ENCODE measurements at regions not wholly inside any gene's neighbourhood (a gene's known extent, or its start where the extent isn't known, plus 50 kb on each side); places are given as distances from the start of the nearest gene placed in this dataset.

DNA sequence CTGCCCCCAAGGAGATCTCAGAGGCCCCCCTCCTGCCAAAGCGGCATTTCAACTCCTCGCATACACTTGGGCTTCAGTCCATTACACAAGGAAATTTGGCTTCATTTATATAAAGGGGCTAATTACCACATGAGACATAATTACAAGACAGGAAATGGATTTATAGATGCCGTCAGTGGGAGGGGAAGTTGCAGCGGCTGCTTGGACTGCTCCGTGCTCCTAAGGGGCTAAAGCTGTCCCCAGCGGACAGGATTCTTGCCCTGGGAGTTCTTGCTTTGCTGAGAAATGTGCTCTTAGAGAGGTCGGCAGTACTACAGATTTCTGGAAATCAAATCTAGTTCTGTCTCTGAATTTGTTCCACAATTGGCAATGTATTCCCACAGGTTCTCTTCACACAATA is 57.2 kb upstream of the NLK start:
- no peaks in the 10 kb centered on the region for H3K36me3 ChIP-seq (ENCODE audit: control insufficient read depth in 1 of 2, insufficient read depth in 2 of 2, low read length in 2 of 2)
- no peaks in the 10 kb centered on the region for H3K27me3 ChIP-seq (ENCODE audit: low read depth, low read length)
- no peaks in the 10 kb centered on the region for H3K9me3 ChIP-seq (ENCODE audit: control insufficient read depth in 1 of 2, low read length in 2 of 2)
- H3K4me1 ChIP-seq (ENCODE audit: control insufficient read depth in 1 of 2, insufficient read depth in 2 of 2, low read length in 2 of 2), result no peaks in the 10 kb centered on the region
- no peak overlapping the region for H3K27ac ChIP-seq (ENCODE audit: low read length)
- H3K4me3 ChIP-seq (ENCODE audit: low read depth in 1 of 2, low read length in 2 of 2), result no peak overlapping the region

DNA sequence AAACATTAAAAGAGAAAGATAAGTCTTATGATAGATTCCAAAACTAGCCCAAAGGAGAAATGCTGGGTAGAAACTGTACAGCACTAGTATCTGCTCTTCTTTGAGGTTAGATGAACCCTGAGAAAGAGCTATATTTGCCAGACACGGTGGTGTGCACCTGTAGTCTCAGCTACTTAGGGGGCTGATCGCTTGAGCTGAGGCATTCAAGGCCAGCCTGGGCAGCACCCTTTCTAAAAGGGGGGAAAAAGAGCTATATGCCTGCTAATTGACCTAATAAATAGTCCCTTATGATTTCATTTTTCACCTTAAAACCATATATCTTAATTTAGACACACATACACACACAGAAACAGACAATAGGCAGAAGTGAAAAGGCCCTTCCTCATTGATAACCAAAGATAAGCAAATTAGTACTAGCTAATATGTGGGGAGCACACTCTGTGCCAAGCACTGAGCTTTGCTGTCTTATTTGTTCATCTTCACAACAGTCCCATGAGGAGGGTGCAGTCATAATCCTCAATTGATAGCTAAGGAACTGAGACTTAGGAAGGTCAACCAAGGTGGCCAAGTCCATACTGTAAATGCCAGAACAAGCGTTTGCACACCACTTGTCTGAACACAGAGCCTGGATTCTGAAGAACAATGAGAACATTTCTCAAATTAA is 56.6 kb upstream of the NLK start:
- Histone ChIP-seq H3K27me3 (ENCODE audit: low read depth, low read length) (no peaks in the 10 kb centered on the region), H3K27ac (ENCODE audit: low read length) (no peak overlapping the region), H3K9me3 (ENCODE audit: control insufficient read depth in 1 of 2, low read length in 2 of 2) (no peaks in the 10 kb centered on the region), H3K36me3 (ENCODE audit: control insufficient read depth in 1 of 2, insufficient read depth in 2 of 2, low read length in 2 of 2) (no peaks in the 10 kb centered on the region), H3K4me3 (ENCODE audit: low read depth in 1 of 2, low read length in 2 of 2) (no peak overlapping the region), H3K4me1 (ENCODE audit: control insufficient read depth in 1 of 2, insufficient read depth in 2 of 2, low read length in 2 of 2) (no peaks in the 10 kb centered on the region)

DNA sequence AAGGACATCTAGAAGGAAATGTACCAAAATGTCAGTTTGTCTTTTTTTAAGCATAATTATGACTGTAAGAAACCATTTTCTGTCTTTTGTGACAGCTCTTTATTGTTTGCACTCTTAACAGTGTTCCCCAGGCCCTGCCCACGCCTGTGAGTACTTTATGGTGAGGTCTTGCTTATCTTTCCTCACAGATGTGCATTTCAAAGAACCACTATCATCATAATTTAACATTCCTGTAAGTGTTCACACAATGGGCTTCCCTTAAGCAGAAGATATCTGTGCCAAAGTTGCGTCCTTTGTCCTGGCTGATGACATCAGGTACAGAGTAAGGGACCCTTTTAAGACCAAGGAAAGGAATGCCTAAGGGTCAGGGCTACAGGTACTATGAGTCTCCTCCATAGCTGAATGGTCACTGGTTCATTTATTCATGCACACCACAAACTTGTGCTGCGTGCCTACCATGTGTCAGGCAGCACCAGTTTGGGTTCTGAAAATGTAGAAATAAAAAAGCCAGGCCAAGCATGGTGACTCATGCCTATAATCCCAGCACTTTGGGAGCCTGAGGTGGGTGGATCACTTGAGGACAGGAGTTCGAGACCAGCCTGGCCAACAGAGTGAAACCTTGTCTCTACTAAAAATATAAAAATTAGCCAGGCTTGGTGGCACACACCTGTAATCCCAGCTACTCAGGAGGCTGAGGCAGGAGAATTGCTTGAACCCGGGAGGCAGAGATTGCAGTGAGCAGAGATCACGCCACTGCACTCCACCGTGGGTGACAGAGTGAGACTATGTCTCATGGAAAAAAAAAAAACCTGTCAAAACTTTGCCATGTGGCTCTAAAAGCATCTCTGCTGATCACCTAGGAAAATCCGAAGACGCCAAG is 55.4 kb upstream of the NLK start:
- Histone ChIP-seq H3K9me3 (ENCODE audit: control insufficient read depth in 1 of 2, low read length in 2 of 2) (no peaks in the 10 kb centered on the region), H3K4me1 (ENCODE audit: control insufficient read depth in 1 of 2, insufficient read depth in 2 of 2, low read length in 2 of 2) (no peaks in the 10 kb centered on the region), H3K27ac (ENCODE audit: low read length) (no peak overlapping the region), H3K27me3 (ENCODE audit: low read depth, low read length) (no peaks in the 10 kb centered on the region), H3K36me3 (ENCODE audit: control insufficient read depth in 1 of 2, insufficient read depth in 2 of 2, low read length in 2 of 2) (no peaks in the 10 kb centered on the region), H3K4me3 (ENCODE audit: low read depth in 1 of 2, low read length in 2 of 2) (no peak overlapping the region)

DNA sequence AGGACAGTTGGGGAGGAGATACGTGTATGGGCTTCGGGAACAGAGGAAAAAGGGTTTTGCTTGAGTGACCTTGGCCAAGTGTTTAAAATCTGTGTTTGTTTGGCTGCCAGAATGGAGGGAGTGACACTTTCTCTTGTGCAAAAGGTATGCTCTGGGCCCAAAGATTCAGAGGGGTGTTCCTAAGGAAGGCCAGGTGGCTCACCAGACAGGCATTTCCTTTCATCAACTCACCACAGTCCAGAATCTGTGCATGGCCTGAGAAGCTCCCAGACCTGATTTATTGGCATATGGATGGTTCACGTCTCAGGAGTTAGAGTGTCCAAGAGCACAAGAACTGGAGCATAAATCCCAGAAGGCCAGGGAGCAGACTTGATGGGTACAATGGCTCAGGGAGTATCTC is 53.4 kb upstream of the NLK start:
- no peaks in the 10 kb centered on the region for H3K4me1 ChIP-seq (ENCODE audit: control insufficient read depth in 1 of 2, insufficient read depth in 2 of 2, low read length in 2 of 2)
- H3K9me3 ChIP-seq (ENCODE audit: control insufficient read depth in 1 of 2, low read length in 2 of 2), result no peaks in the 10 kb centered on the region
- no peaks in the 10 kb centered on the region for H3K36me3 ChIP-seq (ENCODE audit: control insufficient read depth in 1 of 2, insufficient read depth in 2 of 2, low read length in 2 of 2)
- no peaks in the 10 kb centered on the region for H3K27me3 ChIP-seq (ENCODE audit: low read depth, low read length)
- H3K27ac ChIP-seq (ENCODE audit: low read length), result no peak overlapping the region
- no peak overlapping the region for H3K4me3 ChIP-seq (ENCODE audit: low read depth in 1 of 2, low read length in 2 of 2)

DNA sequence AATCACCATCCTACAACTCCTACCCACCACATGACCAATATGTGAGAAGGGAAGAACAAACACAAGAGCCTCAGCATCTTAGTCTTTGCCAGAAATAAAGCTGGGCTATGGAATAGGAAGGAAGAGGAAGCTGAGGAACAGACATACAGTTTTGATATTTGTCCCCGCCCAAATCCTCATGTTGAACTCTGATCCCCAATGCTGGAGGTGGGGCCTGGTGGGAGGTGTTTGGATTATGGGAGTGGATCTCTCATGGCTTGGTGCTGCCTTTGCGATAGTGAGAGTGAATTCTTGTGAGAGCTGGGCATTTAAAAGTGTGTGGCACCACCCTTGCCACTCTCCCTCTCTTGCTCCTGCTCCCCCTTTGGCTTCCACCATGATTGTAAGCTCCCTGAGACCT is 52.4 kb upstream of the NLK start:
- Histone ChIP-seq H3K36me3 (ENCODE audit: control insufficient read depth in 1 of 2, insufficient read depth in 2 of 2, low read length in 2 of 2) (no peaks in the 10 kb centered on the region), H3K27ac (ENCODE audit: low read length) (no peak overlapping the region), H3K4me3 (ENCODE audit: low read depth in 1 of 2, low read length in 2 of 2) (no peak overlapping the region)

DNA sequence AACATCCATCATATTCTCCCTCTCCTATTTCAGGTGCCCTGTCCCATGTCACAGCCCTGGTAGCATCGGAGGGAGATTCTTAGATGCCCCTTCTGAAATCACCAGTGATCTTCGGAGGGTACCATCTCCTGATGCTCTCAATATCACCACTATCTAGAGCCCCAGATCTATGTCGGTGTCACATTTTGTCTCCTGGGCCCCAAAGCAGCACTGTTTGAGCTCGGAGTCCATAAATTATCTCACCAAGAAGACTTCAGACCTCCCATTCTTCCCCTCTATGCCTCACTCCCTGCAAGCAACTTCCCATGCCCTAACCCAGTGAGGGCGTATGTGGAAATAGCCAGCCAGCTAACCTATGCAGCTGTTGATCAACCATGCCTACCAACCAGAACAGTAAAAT is 51.5 kb upstream of the NLK start:
- H3K27me3 ChIP-seq (ENCODE audit: low read depth, low read length), result no peaks in the 10 kb centered on the region
- no peaks in the 10 kb centered on the region for H3K9me3 ChIP-seq (ENCODE audit: control insufficient read depth in 1 of 2, low read length in 2 of 2)
- H3K27ac ChIP-seq (ENCODE audit: low read length), result no peak overlapping the region
- no peak overlapping the region for H3K4me3 ChIP-seq (ENCODE audit: low read depth in 1 of 2, low read length in 2 of 2)
- no peaks in the 10 kb centered on the region for H3K4me1 ChIP-seq (ENCODE audit: control insufficient read depth in 1 of 2, insufficient read depth in 2 of 2, low read length in 2 of 2)
- no peaks in the 10 kb centered on the region for H3K36me3 ChIP-seq (ENCODE audit: control insufficient read depth in 1 of 2, insufficient read depth in 2 of 2, low read length in 2 of 2)

More for the DNA sequence above, 52.4 kb upstream of the NLK start:
- Histone ChIP-seq H3K27me3 (ENCODE audit: low read depth, low read length) (no peaks in the 10 kb centered on the region), H3K9me3 (ENCODE audit: control insufficient read depth in 1 of 2, low read length in 2 of 2) (no peaks in the 10 kb centered on the region), H3K4me1 (ENCODE audit: control insufficient read depth in 1 of 2, insufficient read depth in 2 of 2, low read length in 2 of 2) (no peaks in the 10 kb centered on the region)

DNA sequence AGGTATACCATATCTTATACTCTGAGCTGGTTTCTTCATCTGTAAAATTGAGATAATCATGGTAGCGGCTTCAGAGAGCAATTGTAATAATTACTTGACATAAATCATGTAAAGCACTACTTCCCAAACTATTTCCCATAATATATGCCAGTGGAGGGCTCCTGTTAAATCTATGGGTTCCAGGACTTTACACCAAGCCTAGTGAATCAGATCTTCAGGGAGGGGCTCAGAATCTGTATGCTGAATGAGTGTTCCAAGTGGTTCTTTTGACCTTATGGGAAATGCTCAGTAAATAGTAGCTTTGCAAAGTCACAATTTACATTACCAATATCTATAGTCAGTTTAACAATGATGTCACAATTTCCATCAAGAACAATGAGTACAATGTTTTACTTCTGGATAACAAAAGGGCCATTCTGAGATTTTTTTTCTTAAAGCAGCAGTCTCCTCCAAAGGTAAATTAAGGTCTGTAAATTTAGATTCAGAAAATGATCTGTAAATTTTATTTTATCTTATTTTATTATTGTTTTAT is 50.9 kb upstream of the NLK start:
- Histone ChIP-seq H3K27me3 (ENCODE audit: low read depth, low read length) (no peaks in the 10 kb centered on the region), H3K27ac (ENCODE audit: low read length) (no peak overlapping the region), H3K4me3 (ENCODE audit: low read depth in 1 of 2, low read length in 2 of 2) (no peak overlapping the region), H3K4me1 (ENCODE audit: control insufficient read depth in 1 of 2, insufficient read depth in 2 of 2, low read length in 2 of 2) (no peaks in the 10 kb centered on the region), H3K36me3 (ENCODE audit: control insufficient read depth in 1 of 2, insufficient read depth in 2 of 2, low read length in 2 of 2) (no peaks in the 10 kb centered on the region), H3K9me3 (ENCODE audit: control insufficient read depth in 1 of 2, low read length in 2 of 2) (no peaks in the 10 kb centered on the region)
